ENCODE measurements at regions not wholly inside any gene's neighbourhood (a gene's known extent, or its start where the extent isn't known, plus 50 kb on each side); places are given as distances from the start of the nearest gene placed in this dataset.
A peak's percentile ranks its signal among the peaks of the same experiment; 100 is the strongest.
"Not testable (repeated sequence)": the region's sequence is repeated elsewhere in the genome, so short reads cannot be mapped to it uniquely, and the experiment has no call there.

- TF ChIP-seq, protein P1, sequence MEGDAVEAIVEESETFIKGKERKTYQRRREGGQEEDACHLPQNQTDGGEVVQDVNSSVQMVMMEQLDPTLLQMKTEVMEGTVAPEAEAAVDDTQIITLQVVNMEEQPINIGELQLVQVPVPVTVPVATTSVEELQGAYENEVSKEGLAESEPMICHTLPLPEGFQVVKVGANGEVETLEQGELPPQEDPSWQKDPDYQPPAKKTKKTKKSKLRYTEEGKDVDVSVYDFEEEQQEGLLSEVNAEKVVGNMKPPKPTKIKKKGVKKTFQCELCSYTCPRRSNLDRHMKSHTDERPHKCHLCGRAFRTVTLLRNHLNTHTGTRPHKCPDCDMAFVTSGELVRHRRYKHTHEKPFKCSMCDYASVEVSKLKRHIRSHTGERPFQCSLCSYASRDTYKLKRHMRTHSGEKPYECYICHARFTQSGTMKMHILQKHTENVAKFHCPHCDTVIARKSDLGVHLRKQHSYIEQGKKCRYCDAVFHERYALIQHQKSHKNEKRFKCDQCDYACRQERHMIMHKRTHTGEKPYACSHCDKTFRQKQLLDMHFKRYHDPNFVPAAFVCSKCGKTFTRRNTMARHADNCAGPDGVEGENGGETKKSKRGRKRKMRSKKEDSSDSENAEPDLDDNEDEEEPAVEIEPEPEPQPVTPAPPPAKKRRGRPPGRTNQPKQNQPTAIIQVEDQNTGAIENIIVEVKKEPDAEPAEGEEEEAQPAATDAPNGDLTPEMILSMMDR (IDR thresholded peaks at IDR 0.05; ENCODE audit: low read depth, low read length, missing control alignments) = no peak
- DNase-seq (ENCODE audit: extremely low read depth, low read depth) = no peak
- no peak overlapping the region for H3K4me3 ChIP-seq (replicated peaks; ENCODE audit: low read depth, low read length)
Observed at GRCh38 chr2:238512247-238512867, 85.6 kb downstream of the ASB1 start.

GRCh38 chr2:238513346-238513745 lies 86.6 kb downstream of the ASB1 start:
- peak; percentile 46 for DNase-seq (ENCODE audit: extremely low read depth, low read depth)
- TF ChIP-seq, protein P1 (IDR thresholded peaks at IDR 0.05; ENCODE audit: low read depth, low read length, missing control alignments) = peak; percentile 71
- H3K4me3 ChIP-seq (replicated peaks; ENCODE audit: low read depth, low read length) = no peak overlapping the region

- not testable (repeated sequence) for DNase-seq (ENCODE audit: extremely low read depth, low read depth); H3K4me3 ChIP-seq (replicated peaks; ENCODE audit: low read depth, low read length)
Observed at GRCh38 chr2:238514024-238514423, 87.3 kb downstream of the ASB1 start.

DNA sequence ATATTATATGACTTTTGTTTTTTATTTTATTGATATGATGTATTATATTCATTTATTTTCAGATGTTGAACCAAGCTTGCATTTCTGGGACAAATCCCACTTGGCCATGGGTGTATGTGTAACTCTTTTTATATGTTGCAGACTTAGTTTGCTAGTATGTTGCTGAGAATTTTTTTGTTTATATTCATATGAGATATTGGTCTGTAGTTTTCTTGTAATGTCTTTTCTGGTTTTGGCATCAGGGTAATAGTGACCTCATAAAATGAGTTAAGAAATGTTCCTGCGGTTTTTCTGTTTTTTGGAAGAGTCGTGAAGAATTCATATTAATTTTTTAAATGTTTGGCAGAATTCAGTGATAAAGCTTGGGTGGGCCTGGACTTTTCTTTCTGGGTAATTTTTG lies 88.7 kb downstream of the ASB1 start:
- TF ChIP-seq, protein P1 (IDR thresholded peaks at IDR 0.05; ENCODE audit: low read depth, low read length, missing control alignments) = no peak
- DNase-seq (ENCODE audit: extremely low read depth, low read depth) = no peak
- H3K4me3 ChIP-seq (replicated peaks; ENCODE audit: low read depth, low read length) = no peak overlapping the region

GRCh38 chr2:238517209-238517608 lies 90.5 kb downstream of the ASB1 start:
- no peak overlapping the region for H3K4me3 ChIP-seq (replicated peaks; ENCODE audit: low read depth, low read length)
- no peak for DNase-seq (ENCODE audit: extremely low read depth, low read depth)
- TF ChIP-seq, protein P1 (IDR thresholded peaks at IDR 0.05; ENCODE audit: low read depth, low read length, missing control alignments) = no peak

- TF ChIP-seq, protein P1 (IDR thresholded peaks at IDR 0.05; ENCODE audit: low read depth, low read length, missing control alignments) = peak; percentile 24
- H3K4me3 ChIP-seq (replicated peaks; ENCODE audit: low read depth, low read length) = peak overlapping the region; percentile 9; the same call in 1 of the 2 replicates
- peak; percentile 91 for DNase-seq (ENCODE audit: extremely low read depth, low read depth)
Observed at GRCh38 chr2:238518172-238518820, 91.6 kb downstream of the ASB1 start.

DNA sequence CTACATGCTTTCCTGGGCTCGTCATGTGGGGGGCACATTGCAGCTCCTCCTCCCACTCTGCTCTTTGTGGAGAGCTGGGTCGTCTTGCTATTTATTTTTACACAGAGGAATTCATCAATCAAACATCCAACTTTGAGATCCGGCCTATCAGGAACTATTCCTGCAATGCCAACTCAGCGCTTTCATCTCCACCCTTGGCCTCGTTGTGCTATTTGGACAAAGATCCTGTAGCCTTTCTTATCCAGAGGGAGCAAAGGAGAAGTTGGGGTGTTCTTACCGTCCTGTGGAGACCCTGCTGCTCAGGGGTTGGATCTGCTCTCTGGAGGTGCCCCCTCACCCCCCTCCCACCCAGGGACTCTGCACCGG lies 92.1 kb downstream of the ASB1 start:
- DNase-seq (ENCODE audit: extremely low read depth, low read depth) = no peak
- H3K4me3 ChIP-seq (replicated peaks; ENCODE audit: low read depth, low read length) = no peak overlapping the region
- TF ChIP-seq, protein P1 (IDR thresholded peaks at IDR 0.05; ENCODE audit: low read depth, low read length, missing control alignments) = no peak

All from HFF-Myc (cell line).